ENCODE measurements at regions not wholly inside any gene's neighbourhood (a gene's known extent, or its start where the extent isn't known, plus 50 kb on each side); places are given as distances from the start of the nearest gene placed in this dataset.

- intact Hi-C loops (cut with DNase I): no loop called here
- ATAC-seq (no peak), DNase-seq (ENCODE audit: missing footprints) (no peak)
Observed at GRCh38 chr13:79834876-79835275, 353.9 kb downstream of the NDFIP2 start.

GRCh38 chr13:79833991-79834390 lies 353.0 kb downstream of the NDFIP2 start:
- no peak for DNase-seq (ENCODE audit: missing footprints)
- intact Hi-C loops (cut with DNase I): no loop called here
- no peak for ATAC-seq

GRCh38 chr13:79831556-79831955 lies 350.6 kb downstream of the NDFIP2 start:
- DNase-seq (ENCODE audit: missing footprints): no peak
- ATAC-seq: no peak
- intact Hi-C loops (cut with DNase I): no loop called here

GRCh38 chr13:79830945-79831344 lies 350.0 kb downstream of the NDFIP2 start:
- DNase-seq (ENCODE audit: missing footprints): no peak
- ATAC-seq: no peak
- intact Hi-C loops (cut with DNase I): no loop called here

GRCh38 chr13:79830426-79830825 lies 349.5 kb downstream of the NDFIP2 start:
- ATAC-seq: no peak
- intact Hi-C loops (cut with DNase I): no loop called here

GRCh38 chr13:79829880-79830279 lies 348.9 kb downstream of the NDFIP2 start:
- DNase-seq (ENCODE audit: missing footprints): no peak
- intact Hi-C loops (cut with DNase I): no loop called here

More at GRCh38 chr13:79830426-79830825, 349.5 kb downstream of the NDFIP2 start:
- DNase-seq (ENCODE audit: missing footprints): no peak

GRCh38 chr13:79825959-79826358 lies 345.0 kb downstream of the NDFIP2 start:
- intact Hi-C loops (cut with DNase I): no loop called here
- DNase-seq (ENCODE audit: missing footprints) (no peak), ATAC-seq (no peak)

More at GRCh38 chr13:79829880-79830279, 348.9 kb downstream of the NDFIP2 start:
- no peak for ATAC-seq

GRCh38 chr13:79815041-79815440 lies 334.1 kb downstream of the NDFIP2 start:
- intact Hi-C loops (cut with DNase I): no loop called here
- ATAC-seq (no peak), DNase-seq (ENCODE audit: missing footprints) (no peak)

GRCh38 chr13:79812070-79812850 lies 331.3 kb downstream of the NDFIP2 start:
- intact Hi-C loops (cut with DNase I): no loop called here
- ATAC-seq: no peak

GRCh38 chr13:79811170-79811569 lies 330.2 kb downstream of the NDFIP2 start:
- ATAC-seq (no peak), DNase-seq (ENCODE audit: missing footprints) (no peak)
- intact Hi-C loops (cut with DNase I): no loop called here

More at GRCh38 chr13:79812070-79812850, 331.3 kb downstream of the NDFIP2 start:
- DNase-seq (ENCODE audit: missing footprints): no peak

GRCh38 chr13:79810669-79811068 lies 329.7 kb downstream of the NDFIP2 start:
- DNase-seq (ENCODE audit: missing footprints) (no peak), ATAC-seq (no peak)
- intact Hi-C loops (cut with DNase I): no loop called here

- intact Hi-C loops (cut with DNase I): no loop called here
- ATAC-seq: no peak
Observed at GRCh38 chr13:79810018-79810417, 329.1 kb downstream of the NDFIP2 start.

GRCh38 chr13:79808475-79808874 lies 327.5 kb downstream of the NDFIP2 start:
- DNase-seq (ENCODE audit: missing footprints) (no peak), ATAC-seq (no peak)
- intact Hi-C loops (cut with DNase I): no loop called here

More at GRCh38 chr13:79810018-79810417, 329.1 kb downstream of the NDFIP2 start:
- no peak for DNase-seq (ENCODE audit: missing footprints)

GRCh38 chr13:79807554-79807953 lies 326.6 kb downstream of the NDFIP2 start:
- ATAC-seq (no peak), DNase-seq (ENCODE audit: missing footprints) (no peak)
- intact Hi-C loops (cut with DNase I): no loop called here

GRCh38 chr13:79806821-79807220 lies 325.9 kb downstream of the NDFIP2 start:
- no peak for ATAC-seq
- intact Hi-C loops (cut with DNase I): no loop called here
- DNase-seq (ENCODE audit: missing footprints): no peak

- intact Hi-C loops (cut with DNase I): no loop called here
- DNase-seq (ENCODE audit: missing footprints) (no peak), ATAC-seq (no peak)
Observed at GRCh38 chr13:79805317-79805716, 324.4 kb downstream of the NDFIP2 start.

- intact Hi-C loops (cut with DNase I): no loop called here
- no peak for DNase-seq (ENCODE audit: missing footprints)
- ATAC-seq: no peak
Observed at GRCh38 chr13:79803989-79804388, 323.0 kb downstream of the NDFIP2 start.

GRCh38 chr13:79803296-79803695 lies 322.3 kb downstream of the NDFIP2 start:
- DNase-seq (ENCODE audit: missing footprints): no peak
- intact Hi-C loops (cut with DNase I): no loop called here
- ATAC-seq: no peak

GRCh38 chr13:79802389-79803085 lies 321.6 kb downstream of the NDFIP2 start:
- ATAC-seq: no peak
- intact Hi-C loops (cut with DNase I): no loop called here
- no peak for DNase-seq (ENCODE audit: missing footprints)
